ENCODE measurements at regions not wholly inside any gene's neighbourhood (a gene's known extent, or its start where the extent isn't known, plus 50 kb on each side); places are given as distances from the start of the nearest gene placed in this dataset.

DNA sequence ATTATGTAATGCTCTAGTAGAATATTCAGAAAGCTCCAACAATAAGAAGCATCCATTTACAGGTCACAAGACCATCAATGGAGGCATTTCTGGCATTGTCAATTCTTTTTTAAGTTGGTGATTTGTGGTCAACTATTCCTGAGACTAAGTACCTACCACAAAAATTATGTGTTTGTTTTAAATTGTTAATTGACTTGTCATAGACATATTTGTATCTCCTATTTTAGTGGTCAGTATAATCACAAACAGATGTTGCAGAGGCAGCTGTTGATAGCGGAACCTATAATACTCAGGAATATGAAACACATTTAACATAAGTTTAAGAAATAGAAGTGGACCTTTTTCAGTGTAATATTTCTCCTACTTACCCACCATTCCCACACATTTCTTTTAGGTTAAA is 430.1 kb downstream of the CCDC85A start:
- no peak for DNase-seq (ENCODE audit: low read depth in 3 of 3)

- DNase-seq (ENCODE audit: low read depth in 3 of 3): no peak
Measured at GRCh38 chr2:56615760-56616159, 432.0 kb downstream of the CCDC85A start.

GRCh38 chr2:56624181-56624580 is 440.4 kb downstream of the CCDC85A start:
- DNase-seq (ENCODE audit: low read depth in 3 of 3): no peak

- DNase-seq (ENCODE audit: low read depth in 3 of 3): no peak
Measured at GRCh38 chr2:56626927-56627326, 443.1 kb downstream of the CCDC85A start.

GRCh38 chr2:56630286-56630685 is 446.5 kb downstream of the CCDC85A start:
- no peak for DNase-seq (ENCODE audit: low read depth in 3 of 3)

GRCh38 chr2:56647997-56648396 is 464.2 kb downstream of the CCDC85A start:
- DNase-seq (ENCODE audit: low read depth in 3 of 3): no peak

GRCh38 chr2:56648802-56649201 is 465.0 kb downstream of the CCDC85A start:
- no peak for DNase-seq (ENCODE audit: low read depth in 3 of 3)

GRCh38 chr2:56654936-56655335 is 471.1 kb downstream of the CCDC85A start:
- DNase-seq (ENCODE audit: low read depth in 3 of 3): no peak

DNA sequence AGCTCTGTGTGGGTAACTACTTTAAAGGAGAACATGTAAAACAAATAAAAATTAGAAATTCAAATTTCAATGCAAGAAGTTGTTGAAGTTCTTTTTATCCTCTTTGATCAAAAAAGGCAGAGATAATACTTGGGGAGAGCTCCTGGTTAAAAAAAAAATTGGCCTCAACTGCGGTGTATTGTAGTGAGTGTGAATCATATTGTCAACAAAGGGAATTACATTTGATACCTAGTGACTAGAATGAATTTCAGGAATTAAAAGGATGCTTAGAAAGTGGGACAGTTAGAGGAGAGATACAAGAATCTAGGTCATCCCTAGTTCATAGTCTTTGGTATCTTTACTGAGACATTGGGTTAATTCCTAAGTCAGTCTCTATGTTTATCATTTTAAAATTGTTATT is 473.0 kb downstream of the CCDC85A start:
- no peak for DNase-seq (ENCODE audit: low read depth in 3 of 3)

GRCh38 chr2:56666777-56667176 is 483.0 kb downstream of the CCDC85A start:
- DNase-seq (ENCODE audit: low read depth in 3 of 3): no peak

- DNase-seq (ENCODE audit: low read depth in 3 of 3): no peak
Measured at GRCh38 chr2:56671973-56672569, 488.3 kb downstream of the CCDC85A start.

DNA sequence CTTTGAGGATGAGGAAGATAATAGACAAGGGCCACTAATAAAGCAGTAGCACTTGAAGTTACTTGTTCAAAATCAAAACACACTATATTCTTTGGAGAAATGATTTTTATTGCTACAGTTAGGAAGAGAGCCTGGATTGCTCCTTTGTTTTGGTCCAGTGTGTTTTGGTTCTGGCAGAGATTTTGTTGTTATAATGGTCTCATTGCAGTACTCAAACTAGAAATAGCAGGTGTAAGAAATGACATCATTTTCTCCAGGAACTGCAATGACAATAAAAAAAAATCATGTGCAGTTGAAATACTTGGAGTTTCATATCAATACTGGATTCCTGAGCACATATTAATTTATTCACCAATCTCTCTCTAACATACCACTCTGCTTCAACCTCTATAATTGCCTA is 490.3 kb downstream of the CCDC85A start:
- DNase-seq (ENCODE audit: low read depth in 3 of 3): no peak

- DNase-seq (ENCODE audit: low read depth in 3 of 3): no peak
Measured at GRCh38 chr2:56676966-56677365, 493.2 kb downstream of the CCDC85A start.

DNA sequence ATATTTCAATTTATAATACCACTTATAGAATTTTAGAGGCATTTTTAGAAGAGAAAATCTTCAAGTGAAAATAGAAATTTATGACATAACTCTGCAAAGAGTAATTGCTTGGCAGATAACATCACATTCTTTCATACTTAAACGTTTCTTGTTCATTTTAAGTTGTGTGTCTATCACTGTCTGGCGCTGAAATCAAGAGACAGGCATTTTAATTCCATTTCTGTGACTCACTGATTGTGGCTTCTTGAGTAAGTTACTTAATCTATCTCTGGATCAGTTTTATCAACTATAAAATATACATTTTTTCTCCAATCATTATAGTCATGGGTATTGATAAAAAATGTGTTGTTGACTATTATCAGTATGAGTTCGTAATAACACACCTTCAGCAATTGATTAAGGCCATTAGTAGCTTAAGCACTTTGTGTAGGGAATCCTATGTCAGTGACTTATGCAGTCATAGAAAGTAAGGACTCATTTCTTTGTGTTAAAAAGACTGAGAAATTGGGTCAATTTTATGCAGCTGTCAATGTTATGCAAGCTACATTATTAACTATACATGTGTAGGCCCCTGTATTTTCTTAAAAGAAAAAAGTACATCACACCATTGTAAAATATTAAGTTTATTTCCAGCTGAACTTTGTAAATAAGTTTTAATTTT is 497.3 kb downstream of the CCDC85A start:
- no peak for DNase-seq (ENCODE audit: low read depth in 3 of 3)

DNA sequence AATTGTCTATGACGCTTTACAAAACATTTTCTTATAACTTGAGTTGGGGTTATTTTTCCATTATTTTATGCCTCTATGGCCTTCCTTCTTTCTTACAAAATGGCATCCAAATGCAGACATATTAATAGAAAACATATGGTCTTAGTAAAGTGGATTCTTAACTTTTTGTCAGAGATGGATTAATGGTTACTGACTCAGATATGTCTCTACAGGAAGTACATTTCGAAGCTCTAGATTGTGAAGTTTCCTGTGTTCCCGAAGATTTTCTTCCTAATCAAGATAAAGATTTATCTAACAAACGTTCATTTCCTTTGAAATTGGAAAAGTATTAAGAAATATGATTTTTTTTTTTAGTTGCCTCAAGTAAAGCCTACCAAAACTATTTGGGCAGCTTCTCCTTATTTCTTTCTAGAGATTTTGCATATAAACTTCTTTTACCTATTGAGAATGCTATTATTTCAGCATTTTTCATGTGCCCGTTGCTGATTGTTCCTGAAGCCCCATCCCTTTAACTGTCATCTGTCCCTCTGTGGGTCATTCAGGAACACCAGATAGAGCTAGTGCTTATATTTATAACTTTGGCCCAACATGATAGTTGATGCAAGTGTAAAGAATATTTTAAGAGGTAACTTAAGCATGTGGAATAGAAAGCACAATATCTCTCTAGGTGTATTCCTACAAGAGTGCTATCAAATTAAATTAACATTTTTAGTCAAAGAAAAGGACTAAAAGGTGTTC is 498.0 kb downstream of the CCDC85A start:
- DNase-seq (ENCODE audit: low read depth in 3 of 3): no peak

GRCh38 chr2:56682397-56682760 is 498.6 kb downstream of the CCDC85A start:
- DNase-seq (ENCODE audit: low read depth in 3 of 3): no peak

DNA sequence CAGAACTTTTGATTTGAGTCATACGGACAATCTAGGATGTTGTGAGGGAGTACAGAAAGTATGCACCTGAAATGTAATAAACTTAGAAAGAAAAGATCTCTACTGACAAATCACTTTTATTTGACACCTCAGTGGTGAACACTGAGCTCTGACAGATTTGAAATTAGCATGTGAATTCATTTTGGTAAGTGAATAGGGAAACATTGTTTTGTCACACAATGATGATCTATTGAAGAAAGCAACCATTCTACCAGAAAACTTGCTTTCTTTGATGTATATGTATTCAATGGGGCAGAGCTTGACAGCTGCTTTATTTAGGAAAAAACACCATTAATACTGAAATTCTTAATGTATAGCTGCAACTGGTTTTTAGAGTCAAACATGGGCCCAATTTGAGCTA is 500.5 kb downstream of the CCDC85A start:
- no peak for DNase-seq (ENCODE audit: low read depth in 3 of 3)

DNA sequence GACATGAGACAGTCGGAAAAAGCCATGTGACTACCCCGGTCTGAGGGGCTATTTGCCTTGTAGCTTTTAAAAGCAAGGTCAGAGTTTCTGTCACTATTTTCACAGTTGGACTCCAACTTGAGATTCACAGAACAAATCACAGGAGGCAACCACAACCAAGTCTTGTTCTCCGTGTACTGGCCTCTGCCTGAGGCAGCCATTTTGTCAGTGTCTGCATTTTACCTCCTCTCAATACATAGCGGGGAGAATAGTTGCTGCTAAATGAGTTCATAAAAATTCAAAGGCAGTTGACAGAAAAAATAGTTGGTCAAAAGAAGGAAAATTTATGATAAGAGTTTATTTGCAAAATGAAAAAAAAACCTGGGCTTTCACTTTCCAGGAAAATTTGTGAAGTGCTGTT is 501.4 kb downstream of the CCDC85A start:
- DNase-seq (ENCODE audit: low read depth in 3 of 3): no peak

GRCh38 chr2:56687169-56687568 is 503.4 kb downstream of the CCDC85A start:
- DNase-seq (ENCODE audit: low read depth in 3 of 3): no peak

DNA sequence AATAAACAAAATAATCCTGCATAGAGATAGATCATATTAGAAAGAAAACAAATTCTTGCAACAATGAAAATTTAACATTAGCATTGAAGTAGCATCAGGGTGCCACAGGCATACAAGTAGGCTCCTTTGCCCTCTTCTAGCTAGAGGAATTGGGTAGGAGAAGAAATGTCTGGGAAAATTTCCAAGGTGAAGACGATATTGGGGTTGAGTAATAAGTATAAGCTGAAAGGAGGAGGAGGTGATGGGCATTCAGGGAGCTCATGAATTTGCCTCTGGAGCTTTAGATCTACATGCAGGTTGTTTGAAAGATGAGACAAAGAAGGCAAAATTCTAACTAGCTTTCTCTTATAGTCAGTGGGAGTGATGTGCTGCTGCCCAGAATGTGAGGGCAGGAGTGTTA is 504.9 kb downstream of the CCDC85A start:
- DNase-seq (ENCODE audit: low read depth in 3 of 3): no peak

- no peak for DNase-seq (ENCODE audit: low read depth in 3 of 3)
Measured at GRCh38 chr2:56693501-56693900, 509.7 kb downstream of the CCDC85A start.

GRCh38 chr2:56703001-56703400 is 519.2 kb downstream of the CCDC85A start:
- DNase-seq (ENCODE audit: low read depth in 3 of 3): no peak

- no peak for DNase-seq (ENCODE audit: low read depth in 3 of 3)
Measured at GRCh38 chr2:56705713-56706112, 521.9 kb downstream of the CCDC85A start.

Data from stimulated activated CD4-positive, alpha-beta T cell treated with anti-CD3 and anti-CD28 coated beads, TNF-alpha, amount 100 ng/mL, for 48 hours (primary cell).